H1 (cell line): ENCODE measurements at regions not wholly inside any gene's neighbourhood (a gene's known extent, or its start where the extent isn't known, plus 50 kb on each side); places are given as distances from the start of the nearest gene placed in this dataset.

Source experiments
- CTCF ChIA-PET: fragments of 300-600 bp; sonication (Branson Sonifier 250); formaldehyde crosslinking; loops from one replicate; lab custom pipeline; 2021; ENCODE audit not compliant: partially characterized antibody; lab: Charles Lee
- POLR2A ChIA-PET: fragments of 300-600 bp; sonication (Branson Sonifier 250); formaldehyde crosslinking; loops from one replicate; lab custom pipeline; 2021; ENCODE audit warnings: inconsistent platforms; ENCODE audit not compliant: partially characterized antibody; lab: Charles Lee
- DNase-seq, 2 experiments: peaks; one replicate each; pipeline versions ENCODE4 v3.0.0 to v3.0.0-alpha.2; 2010 to 2022; ENCODE audit warnings: low spot score in 2 of 2, low read depth in 1 of 2, mixed read lengths in 1 of 2
- FAIRE-seq: peaks from 2 replicates; lab custom pipeline; 2011; peaks lifted over from hg19 to GRCh38; lab: Jason Lieb, UNC
- H2AFZ ChIP-seq: 2 replicates; pipeline ENCODE4 v1.8.1; 2012; ENCODE audit warnings: low read length, inconsistent platforms
- H2AK5ac ChIP-seq: 2 replicates; pipeline ENCODE4 v1.6.1; 2013; ENCODE audit warnings: low read depth, low read length
- H2BK120ac ChIP-seq: replicated peaks from 2 replicates; pipeline ENCODE3; 2013; ENCODE audit warnings: low read depth, low read length, inconsistent platforms
- H2BK12ac ChIP-seq: 2 replicates; pipeline ENCODE4 v1.6.1; 2013; ENCODE audit warnings: low read depth, low read length
- H2BK15ac ChIP-seq: 2 replicates; pipeline ENCODE4 v1.6.1; 2013; ENCODE audit warnings: low read length
- H2BK20ac ChIP-seq: 2 replicates; pipeline ENCODE4 v1.6.1; 2013; ENCODE audit warnings: low read length
- H2BK5ac ChIP-seq: 2 replicates; pipeline ENCODE4 v1.6.1; 2013; ENCODE audit warnings: low read depth, low read length
- H3K14ac ChIP-seq: 2 replicates; pipeline ENCODE4 v1.6.1; 2013; ENCODE audit warnings: inconsistent platforms; ENCODE audit not compliant: insufficient read length
- H3K18ac ChIP-seq: 2 replicates; pipeline ENCODE4 v1.6.1; 2013; ENCODE audit warnings: low read length; ENCODE audit errors: extremely low read depth
- H3K23ac ChIP-seq: 2 replicates; pipeline ENCODE4 v1.6.1; 2013; ENCODE audit warnings: inconsistent platforms; ENCODE audit not compliant: insufficient read length
- H3K23me2 ChIP-seq: 2 replicates; pipeline ENCODE4 v1.6.1; 2013; ENCODE audit warnings: low read depth, low read length
- H3K27ac ChIP-seq: 2 replicates; pipeline ENCODE4 v1.6.1; 2011; ENCODE audit warnings: low read depth, low read length, inconsistent platforms
- H3K27me3 ChIP-seq, 4 experiments: replicated peaks in 1 of 4; 1 replicate in 1 of 4; 2 replicates in 3 of 4; pipeline versions ENCODE4 v1.6.1 to v1.8.1; 2011 to 2013; ENCODE audit warnings: low read length in 3 of 4, mild to moderate bottlenecking in 3 of 4, inconsistent platforms in 2 of 4, mixed read lengths in 2 of 4, moderate library complexity in 1 of 4; ENCODE audit not compliant: control insufficient read depth in 3 of 4, insufficient read depth in 3 of 4; ENCODE audit errors: extremely low read depth in 1 of 4
- H3K36me3 ChIP-seq, 4 experiments: 2 replicates each; pipeline versions ENCODE4 v1.6.1 to v1.8.1; 2011 to 2013; ENCODE audit warnings: mild to moderate bottlenecking in 4 of 4, low read length in 3 of 4, moderate library complexity in 2 of 4, control low read depth in 1 of 4, inconsistent platforms in 1 of 4; ENCODE audit not compliant: insufficient read depth in 4 of 4, control insufficient read depth in 2 of 4
- H3K4ac ChIP-seq: replicated peaks from 2 replicates; pipeline ENCODE3; 2013; ENCODE audit warnings: low read length, low read depth, mixed read lengths, inconsistent platforms; ENCODE audit not compliant: insufficient read length
- H3K4me1 ChIP-seq, 4 experiments: replicated peaks in 1 of 4; 1 replicate in 1 of 4; 2 replicates in 3 of 4; pipeline versions ENCODE4 v1.6.1 to v1.8.1; 2011 to 2013; ENCODE audit warnings: low read length in 3 of 4, inconsistent platforms in 2 of 4, mixed read lengths in 1 of 4; ENCODE audit not compliant: insufficient read depth in 4 of 4, control insufficient read depth in 3 of 4
- H3K4me2 ChIP-seq, 2 experiments: 2 replicates each; pipeline versions ENCODE4 v1.6.1 to v1.8.1; 2011 to 2013; ENCODE audit warnings: low read depth in 2 of 2, low read length in 2 of 2, control low read depth in 1 of 2, inconsistent platforms in 1 of 2, mild to moderate bottlenecking in 1 of 2; ENCODE audit not compliant: insufficient read depth in 1 of 2
- H3K4me3 ChIP-seq, 4 experiments: fragments of 200-600, 300-600 bp in 1 of 4; sonication (generic), shearing (Covaris generic), sonication (Bioruptor Twin) in 1 of 4; 2 replicates each; pipeline versions ENCODE4 v1.5.1 to v1.8.1; 2011 to 2016; ENCODE audit warnings: low read length in 4 of 4, low read depth in 3 of 4, control low read depth in 2 of 4, inconsistent platforms in 2 of 4, mild to moderate bottlenecking in 2 of 4, mixed read lengths in 1 of 4, moderate library complexity in 1 of 4; ENCODE audit not compliant: insufficient read depth in 2 of 4; ENCODE audit errors: extremely low read depth in 1 of 4
- H3K56ac ChIP-seq: replicated peaks from 2 replicates; pipeline ENCODE3; 2013; ENCODE audit warnings: low read depth, mild to moderate bottlenecking, mixed read lengths, low read length, inconsistent platforms; ENCODE audit not compliant: insufficient read length
- H3K79me1 ChIP-seq: 2 replicates; pipeline ENCODE4 v1.6.1; 2013; ENCODE audit warnings: low read depth, low read length, control low read depth
- H3K79me2 ChIP-seq, 2 experiments: 2 replicates each; pipeline versions ENCODE4 v1.6.1 to v1.8.1; 2012 to 2013; ENCODE audit warnings: low read length in 2 of 2, mild to moderate bottlenecking in 2 of 2, inconsistent platforms in 1 of 2; ENCODE audit not compliant: insufficient read depth in 2 of 2, control insufficient read depth in 1 of 2
- H3K9ac ChIP-seq, 4 experiments: replicated peaks in 1 of 4; 1 replicate in 1 of 4; 2 replicates in 3 of 4; pipeline versions ENCODE4 v1.6.1 to v1.8.1; 2011 to 2013; ENCODE audit warnings: low read depth in 3 of 4, low read length in 3 of 4, control low read depth in 2 of 4, mild to moderate bottlenecking in 2 of 4, moderate library complexity in 2 of 4, inconsistent platforms in 1 of 4; ENCODE audit errors: extremely low read depth in 1 of 4
- H3K9me3 ChIP-seq, 2 experiments: 2 replicates each; pipeline versions ENCODE4 v1.6.1 to v1.8.1; 2012 to 2013; ENCODE audit warnings: mild to moderate bottlenecking in 2 of 2, moderate library complexity in 2 of 2, control low read depth in 1 of 2, inconsistent platforms in 1 of 2, low read depth in 1 of 2, low read length in 1 of 2, mixed read lengths in 1 of 2; ENCODE audit not compliant: insufficient read depth in 2 of 2
- H4K20me1 ChIP-seq, 2 experiments: replicated peaks in 1 of 2; 2 replicates each; pipeline versions ENCODE3 to v1.8.1; 2011 to 2013; ENCODE audit warnings: inconsistent platforms in 2 of 2, low read length in 2 of 2, mild to moderate bottlenecking in 1 of 2; ENCODE audit not compliant: insufficient read depth in 2 of 2, control insufficient read depth in 1 of 2
- H4K5ac ChIP-seq: 2 replicates; pipeline ENCODE4 v1.6.1; 2013; ENCODE audit warnings: low read length, low read depth, mixed read lengths, inconsistent platforms; ENCODE audit not compliant: insufficient read length
- H4K8ac ChIP-seq: 2 replicates; pipeline ENCODE4 v1.8.0; 2013; ENCODE audit warnings: mild to moderate bottlenecking, moderate library complexity, low read length, inconsistent platforms; ENCODE audit not compliant: insufficient read depth; ENCODE audit errors: extremely low read depth
- H4K91ac ChIP-seq: replicated peaks from 2 replicates; pipeline ENCODE3; 2013; ENCODE audit warnings: low read length, mixed read lengths, inconsistent platforms; ENCODE audit not compliant: insufficient read length
- CBX5 ChIP-seq: fragments of 300-800, 300-1000 bp; sonication (generic); IDR thresholded peaks from 2 replicates; pipeline ENCODE4 v1.7.1; 2016; ENCODE audit warnings: antibody characterized with exemption, low read length, low read depth
- CEBPB ChIP-seq: IDR thresholded peaks from 2 replicates; pipeline ENCODE4 v1.6.1; 2012; ENCODE audit warnings: low read depth, low read length
- EGR1 ChIP-seq: IDR thresholded peaks from 2 replicates; pipeline ENCODE4 v1.6.1; 2011; ENCODE audit warnings: low read depth, low read length, borderline replicate concordance
- GABPA ChIP-seq: IDR thresholded peaks from 2 replicates; pipeline ENCODE4 v1.6.1; 2011; ENCODE audit warnings: mild to moderate bottlenecking, low read length, moderate library complexity, borderline replicate concordance; ENCODE audit not compliant: insufficient read depth
- JUND ChIP-seq: IDR thresholded peaks from 2 replicates; pipeline ENCODE4 v1.6.1; 2011; ENCODE audit warnings: mild to moderate bottlenecking, improper control_type of control experiment, low read length
- KDM5A ChIP-seq: fragments of 200-600 bp; IDR thresholded peaks from 2 replicates; pipeline ENCODE4 v1.7.1; 2012; ENCODE audit warnings: mild to moderate bottlenecking, low read length, inconsistent platforms, mixed read lengths
- RBBP5 ChIP-seq: IDR thresholded peaks from 2 replicates; pipeline ENCODE4 v1.7.1; 2012; ENCODE audit warnings: low read depth, mild to moderate bottlenecking, inconsistent platforms, low read length, moderate library complexity, borderline replicate concordance
- SUZ12 ChIP-seq: fragments of 200-600 bp; sonication (generic); IDR thresholded peaks from 2 replicates; pipeline ENCODE4 v1.6.1; 2012; ENCODE audit warnings: mild to moderate bottlenecking, inconsistent platforms, low read length, moderate library complexity, mixed read lengths
- TBP ChIP-seq: IDR thresholded peaks from 2 replicates; pipeline ENCODE4 v1.6.1; 2011; ENCODE audit warnings: low read depth, low read length, improper control_type of control experiment
- YY1 ChIP-seq: IDR thresholded peaks from 2 replicates; pipeline ENCODE4 v1.6.1; 2011; ENCODE audit warnings: low read depth, mild to moderate bottlenecking, low read length
- WGBS, 2 experiments: shearing (Covaris generic) in 1 of 2; methylation state at CpG; one replicate each; pipeline versions ENCODE4 v1.1.6 to v1.1.7; 2013 to 2015; ENCODE audit warnings: low lambda C conversion rate in 2 of 2, mixed read lengths in 2 of 2, inconsistent platforms in 1 of 2, low coverage in 1 of 2, missing lambda C conversion rate in 1 of 2; ENCODE audit not compliant: insufficient replicate concordance in 2 of 2, insufficient coverage in 1 of 2, insufficient read length in 1 of 2; ENCODE audit errors: extremely low coverage in 1 of 2, missing lambda C conversion rate in 1 of 2; 5-methylcytosine and 5-hydroxymethylcytosine counted together
- TF ChIP-seq, protein P1 (sequence below), 3 experiments: IDR thresholded peaks; 1 replicate in 2 of 3; 2 replicates in 1 of 3; pipeline versions ENCODE4 v1.5.1 to v1.6.1; 2011; ENCODE audit warnings: low read length in 3 of 3, mild to moderate bottlenecking in 3 of 3, inconsistent platforms in 2 of 3, low read depth in 1 of 3, moderate library complexity in 1 of 3; ENCODE audit not compliant: insufficient read depth in 1 of 3; ENCODE audit errors: control extremely low read depth in 1 of 3
- TF ChIP-seq, protein P2 (sequence below): IDR thresholded peaks from 2 replicates; pipeline ENCODE4 v1.6.1; 2012; ENCODE audit warnings: inconsistent platforms

DNA sequence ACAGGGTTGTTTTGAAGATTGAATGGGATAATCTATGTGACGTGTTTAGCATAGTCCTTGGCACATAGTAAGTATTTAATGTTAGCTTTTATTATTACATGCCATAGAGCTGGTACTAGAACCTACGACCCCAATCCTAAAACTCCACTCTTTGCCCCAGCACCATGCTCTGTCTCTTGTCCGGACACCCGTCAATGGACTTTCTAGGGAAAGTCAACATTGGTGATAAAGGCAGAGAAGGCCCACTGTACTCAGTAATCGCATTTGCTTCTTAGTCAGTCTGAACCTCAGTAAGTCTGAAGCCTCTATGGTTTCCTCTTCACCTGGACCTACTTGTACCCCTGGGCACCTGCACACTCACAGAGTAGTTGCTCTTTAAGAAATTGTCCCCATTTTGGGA, 153.1 kb upstream of the PRMT8 start:
- Histone ChIP-seq H3K18ac (no peak overlapping the region), H3K14ac (no peak overlapping the region), H3K27ac (no peak overlapping the region), H3K23ac (no peak overlapping the region), H3K79me1 (no peaks in the 10 kb centered on the region), H3K4me2 (no peak overlapping the region), H2BK120ac (no peak overlapping the region), H3K4me3 (no peak overlapping the region), H4K91ac (no peak overlapping the region), H3K23me2 (no peaks in the 10 kb centered on the region), H3K9ac (no peak overlapping the region), H3K4ac (no peak overlapping the region), H4K8ac (no peak overlapping the region), H4K5ac (no peak overlapping the region), H3K9me3 (no peaks in the 10 kb centered on the region), H3K79me2 (no peaks in the 10 kb centered on the region), H2BK5ac (no peak overlapping the region), H2AFZ (no peak overlapping the region), H2AK5ac (no peak overlapping the region), H3K56ac (no peak overlapping the region), H2BK15ac (no peak overlapping the region), H2BK12ac (no peak overlapping the region), H3K4me1 (peaks cover 5 to 25% (median 10%) of the 10 kb centered on the region in 4 experiments), H2BK20ac (no peak overlapping the region), H4K20me1 (no peaks in the 10 kb centered on the region), H3K36me3 (no peaks in the 10 kb centered on the region), H3K27me3 (peaks cover 0 to 3% (median 0%) of the 10 kb centered on the region in 4 experiments; a peak in 1 of 7 replicates)
- 75% methylated on average over 5 of the region's 5 CpGs; no CpG with 5 or more reads in 1 of the 2 experiments for WGBS, 2 experiments
- TF ChIP-seq GABPA, result no peak
- TF ChIP-seq, protein P1, sequence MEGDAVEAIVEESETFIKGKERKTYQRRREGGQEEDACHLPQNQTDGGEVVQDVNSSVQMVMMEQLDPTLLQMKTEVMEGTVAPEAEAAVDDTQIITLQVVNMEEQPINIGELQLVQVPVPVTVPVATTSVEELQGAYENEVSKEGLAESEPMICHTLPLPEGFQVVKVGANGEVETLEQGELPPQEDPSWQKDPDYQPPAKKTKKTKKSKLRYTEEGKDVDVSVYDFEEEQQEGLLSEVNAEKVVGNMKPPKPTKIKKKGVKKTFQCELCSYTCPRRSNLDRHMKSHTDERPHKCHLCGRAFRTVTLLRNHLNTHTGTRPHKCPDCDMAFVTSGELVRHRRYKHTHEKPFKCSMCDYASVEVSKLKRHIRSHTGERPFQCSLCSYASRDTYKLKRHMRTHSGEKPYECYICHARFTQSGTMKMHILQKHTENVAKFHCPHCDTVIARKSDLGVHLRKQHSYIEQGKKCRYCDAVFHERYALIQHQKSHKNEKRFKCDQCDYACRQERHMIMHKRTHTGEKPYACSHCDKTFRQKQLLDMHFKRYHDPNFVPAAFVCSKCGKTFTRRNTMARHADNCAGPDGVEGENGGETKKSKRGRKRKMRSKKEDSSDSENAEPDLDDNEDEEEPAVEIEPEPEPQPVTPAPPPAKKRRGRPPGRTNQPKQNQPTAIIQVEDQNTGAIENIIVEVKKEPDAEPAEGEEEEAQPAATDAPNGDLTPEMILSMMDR (IDR thresholded peaks at IDR 0.05; ENCODE audit: control extremely low read depth in 1 of 3, insufficient read depth in 1 of 3, low read depth in 1 of 3, low read length in 3 of 3), result no peak
- TF ChIP-seq KDM5A, result no peak
- no peak for TF ChIP-seq TBP
- no peak for TF ChIP-seq CBX5
- no peak for TF ChIP-seq SUZ12
- TF ChIP-seq, protein P2, sequence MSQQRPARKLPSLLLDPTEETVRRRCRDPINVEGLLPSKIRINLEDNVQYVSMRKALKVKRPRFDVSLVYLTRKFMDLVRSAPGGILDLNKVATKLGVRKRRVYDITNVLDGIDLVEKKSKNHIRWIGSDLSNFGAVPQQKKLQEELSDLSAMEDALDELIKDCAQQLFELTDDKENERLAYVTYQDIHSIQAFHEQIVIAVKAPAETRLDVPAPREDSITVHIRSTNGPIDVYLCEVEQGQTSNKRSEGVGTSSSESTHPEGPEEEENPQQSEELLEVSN, result no peak
- TF ChIP-seq EGR1, result no peak
- TF ChIP-seq RBBP5, result no peak
- no peak for TF ChIP-seq CEBPB
- TF ChIP-seq JUND, result no peak
- no peak for TF ChIP-seq YY1
- ChIA-PET CTCF (interaction anchor here (1.6 to 2.3 kb wide), 2 partner anchors 11 to 24 kb away, joined by 4 to 6 read pairs; no protein-coding TSS in a partner anchor), POLR2A (no interaction called here)
- DNase-seq (no peak), FAIRE-seq (no peak)
